ENCODE measurements at regions not wholly inside any gene's neighbourhood (a gene's known extent, or its start where the extent isn't known, plus 50 kb on each side); places are given as distances from the start of the nearest gene placed in this dataset.

- TF ChIP-seq, protein P1, sequence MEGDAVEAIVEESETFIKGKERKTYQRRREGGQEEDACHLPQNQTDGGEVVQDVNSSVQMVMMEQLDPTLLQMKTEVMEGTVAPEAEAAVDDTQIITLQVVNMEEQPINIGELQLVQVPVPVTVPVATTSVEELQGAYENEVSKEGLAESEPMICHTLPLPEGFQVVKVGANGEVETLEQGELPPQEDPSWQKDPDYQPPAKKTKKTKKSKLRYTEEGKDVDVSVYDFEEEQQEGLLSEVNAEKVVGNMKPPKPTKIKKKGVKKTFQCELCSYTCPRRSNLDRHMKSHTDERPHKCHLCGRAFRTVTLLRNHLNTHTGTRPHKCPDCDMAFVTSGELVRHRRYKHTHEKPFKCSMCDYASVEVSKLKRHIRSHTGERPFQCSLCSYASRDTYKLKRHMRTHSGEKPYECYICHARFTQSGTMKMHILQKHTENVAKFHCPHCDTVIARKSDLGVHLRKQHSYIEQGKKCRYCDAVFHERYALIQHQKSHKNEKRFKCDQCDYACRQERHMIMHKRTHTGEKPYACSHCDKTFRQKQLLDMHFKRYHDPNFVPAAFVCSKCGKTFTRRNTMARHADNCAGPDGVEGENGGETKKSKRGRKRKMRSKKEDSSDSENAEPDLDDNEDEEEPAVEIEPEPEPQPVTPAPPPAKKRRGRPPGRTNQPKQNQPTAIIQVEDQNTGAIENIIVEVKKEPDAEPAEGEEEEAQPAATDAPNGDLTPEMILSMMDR (IDR thresholded peaks at IDR 0.05) = no peak
- no peak for TF ChIP-seq POLR2A (IDR thresholded peaks at IDR 0.05)
Measured at GRCh38 chr16:88328313-88328980, 54.3 kb upstream of the ZNF469 start.

Data from vagina (tissue), 2 donors.